OCI-LY3 (cell line): ENCODE measurements at regions not wholly inside any gene's neighbourhood (a gene's known extent, or its start where the extent isn't known, plus 50 kb on each side); places are given as distances from the start of the nearest gene placed in this dataset.

Experiments used
- H2AFZ ChIP-seq: fragments of 200-600, 300-600 bp; shearing (Covaris generic); 2 replicates; pipeline ENCODE4 v1.6.0; 2014; ENCODE audit warnings: antibody characterized with exemption, low read depth, low read length
- H3K27ac ChIP-seq: fragments of 200-600, 300-600 bp; sonication (generic); 2 replicates; pipeline ENCODE4 v1.5.1; 2014; ENCODE audit warnings: mild to moderate bottlenecking, low read length, moderate library complexity, mixed read lengths
- H3K27me3 ChIP-seq: fragments of 200-600, 300-600 bp; sonication (generic); 2 replicates; pipeline ENCODE4 v1.6.1; 2014; ENCODE audit warnings: low read depth, low read length, mixed read lengths
- H3K36me3 ChIP-seq: fragments of 200-600, 300-600 bp; sonication (generic); replicated peaks from 2 replicates; pipeline ENCODE3; 2014; ENCODE audit warnings: low read depth, low read length, mixed read lengths
- H3K4me1 ChIP-seq: fragments of 300-600, 200-600 bp; sonication (generic); 2 replicates; pipeline ENCODE4 v1.6.1; 2014; ENCODE audit warnings: low read length, mixed read lengths
- H3K4me2 ChIP-seq: fragments of 200-600, 300-600 bp; sonication (generic); 2 replicates; pipeline ENCODE4 v1.6.1; 2014; ENCODE audit warnings: low read length, mixed read lengths
- H3K4me3 ChIP-seq: fragments of 300-600, 200-600 bp; sonication (generic); 2 replicates; pipeline ENCODE4 v1.5.1; 2014; ENCODE audit warnings: antibody characterized with exemption, mild to moderate bottlenecking, low read length, moderate library complexity
- H3K79me2 ChIP-seq: fragments of 300-600, 200-600 bp; shearing (Covaris generic); 2 replicates; pipeline ENCODE4 v1.6.1; 2014; ENCODE audit warnings: mild to moderate bottlenecking, low read length, mixed read lengths
- H3K9ac ChIP-seq: fragments of 300-600, 200-600 bp; shearing (Covaris generic); 2 replicates; pipeline ENCODE4 v1.6.0; 2014; ENCODE audit warnings: mild to moderate bottlenecking, low read length, moderate library complexity
- H3K9me3 ChIP-seq: fragments of 200-600, 300-600 bp; shearing (Covaris generic); 2 replicates; pipeline ENCODE4 v1.6.1; 2014; ENCODE audit warnings: low read length, mixed read lengths; ENCODE audit not compliant: insufficient read depth
- H4K20me1 ChIP-seq: fragments of 200-600, 300-600 bp; sonication (generic); 2 replicates; pipeline ENCODE4 v1.6.1; 2016; ENCODE audit warnings: low read length, mixed read lengths; ENCODE audit not compliant: insufficient read depth
- CTCF ChIP-seq: fragments of 200-600, 300-600 bp; sonication (generic); IDR thresholded peaks from 2 replicates; pipeline ENCODE4 v1.5.1; 2014; ENCODE audit warnings: antibody characterized with exemption, low read length, low read depth
- EZH2phosphoT487 ChIP-seq: fragments of 200-600 bp; shearing (Covaris generic); IDR thresholded peaks from 2 replicates; pipeline ENCODE4 v1.6.1; 2018; ENCODE audit warnings: antibody characterized with exemption, mixed run types, low read depth

GRCh38 chr4:22942920-22943559, 250.3 kb downstream of the GBA3 start:
- no peak for TF ChIP-seq EZH2phosphoT487
- TF ChIP-seq CTCF, result no peak
- no peaks in the 10 kb centered on the region for H3K79me2 ChIP-seq
- H3K4me3 ChIP-seq, result no peak overlapping the region
- no peak overlapping the region for H3K4me2 ChIP-seq
- no peaks in the 10 kb centered on the region for H3K36me3 ChIP-seq
- H3K9me3 ChIP-seq, result no peaks in the 10 kb centered on the region
- H3K27ac ChIP-seq, result no peak overlapping the region
- H3K27me3 ChIP-seq, result no peaks in the 10 kb centered on the region
- no peak overlapping the region for H3K9ac ChIP-seq
- H2AFZ ChIP-seq, result no peak overlapping the region
- H3K4me1 ChIP-seq, result no peaks in the 10 kb centered on the region
- no peaks in the 10 kb centered on the region for H4K20me1 ChIP-seq

- no peak overlapping the region for H3K27ac ChIP-seq
- no peak overlapping the region for H2AFZ ChIP-seq
- TF ChIP-seq CTCF, result no peak
- TF ChIP-seq EZH2phosphoT487, result no peak
- H3K9ac ChIP-seq, result no peak overlapping the region
- H4K20me1 ChIP-seq, result no peaks in the 10 kb centered on the region
- no peak overlapping the region for H3K4me2 ChIP-seq
- no peaks in the 10 kb centered on the region for H3K36me3 ChIP-seq
- no peaks in the 10 kb centered on the region for H3K79me2 ChIP-seq
- no peaks in the 10 kb centered on the region for H3K27me3 ChIP-seq
- no peaks in the 10 kb centered on the region for H3K9me3 ChIP-seq
- no peak overlapping the region for H3K4me3 ChIP-seq
- H3K4me1 ChIP-seq, result no peaks in the 10 kb centered on the region
Observed at GRCh38 chr4:22941688-22942375, 249.1 kb downstream of the GBA3 start.

GRCh38 chr4:22932326-22932725, 239.6 kb downstream of the GBA3 start:
- Histone ChIP-seq H2AFZ (no peak overlapping the region), H3K4me3 (no peak overlapping the region), H3K27me3 (no peaks in the 10 kb centered on the region), H3K36me3 (no peaks in the 10 kb centered on the region), H3K27ac (no peak overlapping the region), H3K9ac (no peak overlapping the region), H4K20me1 (no peaks in the 10 kb centered on the region), H3K79me2 (no peaks in the 10 kb centered on the region), H3K9me3 (no peaks in the 10 kb centered on the region), H3K4me1 (no peaks in the 10 kb centered on the region), H3K4me2 (no peak overlapping the region)
- TF ChIP-seq EZH2phosphoT487 (no peak), CTCF (no peak)

GRCh38 chr4:22922426-22922825, 229.7 kb downstream of the GBA3 start:
- TF ChIP-seq CTCF (no peak), EZH2phosphoT487 (no peak)
- Histone ChIP-seq H3K4me2 (no peak overlapping the region), H3K27ac (no peak overlapping the region), H3K9me3 (no peaks in the 10 kb centered on the region), H3K4me3 (no peak overlapping the region), H3K4me1 (no peaks in the 10 kb centered on the region), H3K36me3 (no peaks in the 10 kb centered on the region), H3K79me2 (no peaks in the 10 kb centered on the region), H2AFZ (no peak overlapping the region), H3K9ac (no peak overlapping the region), H4K20me1 (no peaks in the 10 kb centered on the region), H3K27me3 (no peaks in the 10 kb centered on the region)
